CD4-positive, alpha-beta T cell treated with Interleukin-17A for 1 hour (primary cell): ENCODE measurements at regions not wholly inside any gene's neighbourhood (a gene's known extent, or its start where the extent isn't known, plus 50 kb on each side); places are given as distances from the start of the nearest gene placed in this dataset.
"Not testable (repeated sequence)": the region's sequence is repeated elsewhere in the genome, so short reads cannot be mapped to it uniquely, and the experiment has no call there.

Experiments
- DNase-seq: peaks from one replicate; pipeline ENCODE4 v3.0.0-alpha.2; 2020

DNA sequence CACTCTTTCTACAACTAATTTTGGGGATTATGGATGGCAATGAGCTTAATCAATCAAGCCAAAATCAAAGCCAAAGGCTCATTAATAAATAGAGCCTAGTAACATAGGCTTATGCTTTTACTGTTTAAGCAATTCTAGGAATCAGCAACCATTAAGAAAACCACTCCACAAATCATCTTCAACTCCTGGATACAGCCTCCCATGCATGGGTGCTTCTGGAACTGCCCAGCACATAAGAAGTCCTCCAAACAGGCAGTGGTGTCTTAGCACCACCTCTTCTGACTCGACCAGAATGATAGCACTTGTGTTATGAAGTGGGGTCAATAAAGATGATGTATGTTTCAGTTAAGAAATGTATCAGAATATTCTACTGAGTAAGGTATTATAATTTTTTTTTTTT lies 104.4 kb upstream of the SERPINE2 start:
- DNase-seq, result no peak

DNA sequence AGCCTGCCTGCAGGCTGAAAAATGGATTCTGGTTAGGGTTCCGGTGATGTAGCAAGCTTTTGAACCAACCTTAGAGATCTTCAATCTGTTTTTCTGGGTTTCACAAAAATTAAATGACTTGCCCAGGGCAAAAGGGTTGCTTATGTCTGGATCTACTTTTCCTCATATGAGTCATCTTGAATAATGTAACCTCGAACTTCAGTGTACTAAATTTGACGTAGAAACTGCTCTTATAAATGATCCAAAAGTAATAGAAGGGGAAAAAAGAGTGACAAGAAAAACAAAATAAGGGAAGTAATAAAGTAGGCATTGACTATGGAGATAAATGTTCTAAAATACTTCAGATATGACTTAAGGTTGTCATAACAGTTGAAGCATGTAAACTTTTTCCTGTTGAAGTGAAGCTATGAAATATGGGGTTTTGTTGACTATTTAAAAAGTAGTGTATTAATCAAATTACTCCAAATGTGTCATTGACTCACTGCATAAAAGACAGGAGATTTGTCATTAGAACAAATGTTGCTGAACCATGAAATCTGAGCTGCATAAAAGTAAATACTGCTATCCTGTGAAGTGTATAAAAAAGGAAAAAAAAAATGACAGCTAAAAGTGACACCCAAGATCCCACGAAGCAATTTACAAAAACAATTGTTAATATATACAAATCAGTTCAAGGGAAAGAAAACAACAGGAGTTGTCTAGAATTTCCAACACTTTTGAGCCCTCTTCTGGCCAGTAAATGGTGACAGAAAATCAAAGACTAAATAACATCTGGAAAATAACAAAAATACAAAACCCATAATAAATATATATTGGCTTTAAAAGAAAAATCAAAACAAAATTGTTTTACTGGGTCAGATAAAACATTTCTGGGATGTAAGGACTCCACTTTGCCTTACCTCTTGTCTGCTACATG lies 103.6 kb upstream of the SERPINE2 start:
- no peak for DNase-seq

DNA sequence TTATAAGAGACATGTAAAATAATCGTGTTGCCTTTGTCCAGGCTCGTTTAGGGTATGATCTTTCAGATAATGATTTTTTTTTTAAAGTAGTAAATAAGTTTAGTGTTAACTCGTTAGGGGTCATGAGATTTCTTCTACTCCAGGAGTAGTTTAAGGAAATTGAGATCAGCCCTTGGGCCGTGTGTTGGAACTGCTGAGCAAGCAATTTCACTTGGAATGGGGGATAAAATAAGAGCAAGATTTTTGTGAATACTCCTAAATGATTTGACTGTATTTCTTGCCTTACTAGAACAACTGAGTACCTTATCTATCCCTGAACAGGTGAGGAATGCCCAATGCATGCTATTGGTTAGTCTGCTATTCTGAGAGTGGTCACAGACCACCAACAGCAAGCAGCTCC lies 102.2 kb upstream of the SERPINE2 start:
- no peak for DNase-seq

DNA sequence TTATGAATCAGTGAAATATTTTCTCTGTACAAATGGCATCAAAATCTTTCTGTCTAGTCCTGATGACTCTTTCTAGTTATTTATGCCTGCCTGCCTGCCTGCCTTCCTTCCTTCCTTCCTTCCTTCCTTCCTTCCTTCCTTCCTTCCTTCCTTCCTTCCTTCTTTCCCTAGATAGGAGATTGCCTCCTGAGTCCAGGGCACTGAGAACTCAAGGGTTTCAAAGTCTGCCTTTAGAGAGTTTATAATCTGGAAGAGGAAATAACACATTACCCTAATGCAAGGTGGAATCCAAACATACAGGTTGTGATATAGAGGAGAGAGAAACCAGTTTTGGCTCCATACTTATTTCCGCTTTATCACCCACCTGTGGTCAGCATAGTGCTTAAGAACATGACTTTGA lies 98.1 kb upstream of the SERPINE2 start:
- DNase-seq, result no peak

DNA sequence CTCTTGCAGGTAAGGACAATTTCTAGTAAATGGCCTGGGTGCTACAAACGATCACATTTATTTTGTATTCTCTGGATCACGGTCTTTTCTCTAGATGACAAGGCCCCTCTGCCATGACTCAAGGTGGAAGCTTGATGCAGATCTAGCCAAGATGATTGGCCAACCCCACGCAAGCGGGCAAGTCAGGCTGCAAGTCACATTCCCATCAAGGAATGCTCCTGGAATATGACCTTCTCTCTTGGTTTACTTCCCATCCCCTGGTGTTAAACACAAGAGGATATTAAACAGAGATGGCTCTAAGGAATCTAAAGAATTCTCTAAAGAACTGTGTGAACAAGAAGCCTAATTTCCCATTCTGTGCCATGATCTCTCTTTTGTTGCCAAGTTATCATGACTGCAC lies 97.3 kb upstream of the SERPINE2 start:
- no peak for DNase-seq

GRCh38 chr2:224135881-224136280 lies 96.8 kb upstream of the SERPINE2 start:
- no peak for DNase-seq

- no peak for DNase-seq
Measured at GRCh38 chr2:224134003-224134734, 95.1 kb upstream of the SERPINE2 start.

DNA sequence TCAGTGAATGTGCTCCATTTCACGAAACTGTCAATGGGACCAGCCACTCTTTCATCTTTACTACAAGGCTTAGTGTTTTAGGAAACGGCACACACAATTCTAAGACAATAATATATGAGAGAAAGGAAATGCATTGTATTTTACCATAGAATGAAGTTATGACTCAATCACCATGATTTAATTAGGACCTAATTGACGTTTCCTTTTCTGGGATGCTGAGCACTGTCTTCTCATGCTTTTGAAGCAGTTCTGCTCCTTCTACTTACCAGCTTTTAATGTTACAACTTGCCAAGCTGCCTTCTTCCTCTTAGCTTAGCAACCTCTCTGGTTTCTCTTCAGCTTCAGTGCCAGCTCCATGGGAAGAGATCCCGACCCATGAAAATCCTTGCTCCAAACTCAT lies 94.3 kb upstream of the SERPINE2 start:
- no peak for DNase-seq

DNA sequence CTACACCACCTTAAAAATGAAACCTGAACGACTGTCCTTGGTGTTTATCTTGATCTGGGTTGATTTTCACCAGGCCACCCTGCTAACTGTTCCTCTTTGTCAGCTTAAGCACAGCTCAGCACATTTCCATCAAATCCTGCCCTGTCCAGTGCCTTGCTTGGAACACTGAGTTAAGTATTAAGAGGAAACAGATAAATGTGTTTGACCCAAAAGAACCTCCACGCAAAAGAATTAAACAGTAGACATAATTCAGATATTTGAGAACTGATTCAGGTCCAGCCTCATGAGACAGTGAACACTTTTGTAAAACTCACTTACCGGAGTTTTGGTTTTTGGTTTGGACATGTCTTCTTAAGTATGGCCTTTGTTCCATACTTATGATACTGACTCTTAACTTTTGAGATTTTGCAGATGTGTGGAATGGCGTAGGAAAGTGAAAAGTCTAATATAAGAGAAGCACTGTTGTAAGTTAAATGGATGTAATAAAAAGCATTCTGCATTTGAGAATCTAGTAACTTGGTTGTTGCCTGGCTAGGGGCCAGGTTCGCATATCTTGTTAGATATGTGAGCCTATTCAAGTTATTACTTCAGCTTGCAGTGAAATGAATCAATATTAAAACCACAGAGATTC lies 88.9 kb upstream of the SERPINE2 start:
- no peak for DNase-seq

GRCh38 chr2:224126440-224126839 lies 87.4 kb upstream of the SERPINE2 start:
- no peak for DNase-seq

- DNase-seq, result no peak
Measured at GRCh38 chr2:224126003-224126402, 86.9 kb upstream of the SERPINE2 start.

GRCh38 chr2:224122542-224122941 lies 83.5 kb upstream of the SERPINE2 start:
- no peak for DNase-seq

DNA sequence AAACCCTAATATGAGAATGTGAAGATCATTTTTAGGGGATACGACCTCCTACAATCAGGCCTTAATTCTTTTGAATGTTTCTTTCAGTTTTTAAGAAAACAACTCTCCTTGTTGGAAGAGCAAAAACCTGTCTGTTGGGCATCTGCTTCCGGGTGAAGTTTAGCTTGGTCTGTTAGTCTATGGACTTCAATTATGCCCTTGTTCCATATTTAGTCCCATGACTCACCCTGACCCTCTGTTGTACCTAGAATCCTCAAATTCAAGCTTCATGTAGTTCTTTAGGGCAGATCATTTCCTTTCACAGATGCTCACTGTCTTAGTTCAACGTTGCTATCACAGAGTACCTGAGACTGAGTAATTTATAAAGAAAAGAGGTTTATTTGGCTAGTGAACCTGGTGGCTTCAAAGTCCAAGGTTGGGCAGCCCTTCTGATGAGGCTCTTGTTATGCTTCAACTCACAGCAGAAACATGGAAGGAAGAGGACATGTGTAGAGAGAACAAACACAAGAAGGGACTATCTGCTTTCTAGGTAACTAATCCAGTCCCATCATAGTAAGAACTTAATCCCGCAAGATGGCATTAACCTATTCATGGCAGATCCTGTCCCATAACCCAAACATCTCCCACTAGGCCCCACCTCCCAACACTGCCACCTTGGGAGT lies 82.5 kb upstream of the SERPINE2 start:
- no peak for DNase-seq

DNA sequence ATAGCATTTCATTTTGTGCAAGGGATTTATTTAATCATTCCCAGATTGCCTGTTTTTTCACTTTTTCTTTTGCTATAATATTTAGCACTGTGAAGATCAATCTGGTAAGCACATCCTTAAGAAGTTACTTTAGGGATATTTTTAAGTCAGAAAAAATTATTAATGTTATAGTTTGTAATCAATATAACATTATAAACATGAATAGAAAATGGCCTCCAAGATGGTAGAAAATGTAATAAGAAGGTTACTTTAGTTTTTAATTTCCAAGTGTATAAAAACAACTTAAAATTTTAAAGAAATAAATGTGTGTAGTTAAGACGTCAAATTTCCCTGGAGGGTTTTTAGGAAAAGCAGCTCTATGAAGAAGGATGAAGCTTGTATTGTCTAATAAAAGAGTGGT lies 81.9 kb upstream of the SERPINE2 start:
- DNase-seq, result no peak

- not testable (repeated sequence) for DNase-seq
Measured at GRCh38 chr2:224119846-224120245, 80.8 kb upstream of the SERPINE2 start.

DNA sequence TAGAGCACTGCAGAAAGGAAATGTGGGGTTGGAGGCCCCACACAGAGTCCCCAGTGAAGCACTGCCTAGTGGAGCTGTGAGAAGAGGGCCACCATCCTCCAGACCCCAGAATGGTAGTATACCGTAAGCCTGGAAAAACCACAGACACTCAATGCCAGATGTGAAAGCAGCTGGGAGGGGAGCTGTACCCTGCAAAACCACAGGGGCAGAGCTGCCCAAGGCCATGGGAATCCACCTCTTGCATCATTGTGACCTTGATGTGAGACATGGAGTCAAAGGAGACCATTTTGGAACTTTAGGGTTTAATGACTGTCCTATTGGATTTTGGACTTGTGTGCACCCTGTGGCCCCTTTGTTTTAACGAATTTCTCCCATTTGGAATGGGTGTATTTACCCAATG lies 75.3 kb upstream of the SERPINE2 start:
- DNase-seq, result no peak

GRCh38 chr2:224113930-224114329 lies 74.8 kb upstream of the SERPINE2 start:
- DNase-seq, result not testable (repeated sequence)

DNA sequence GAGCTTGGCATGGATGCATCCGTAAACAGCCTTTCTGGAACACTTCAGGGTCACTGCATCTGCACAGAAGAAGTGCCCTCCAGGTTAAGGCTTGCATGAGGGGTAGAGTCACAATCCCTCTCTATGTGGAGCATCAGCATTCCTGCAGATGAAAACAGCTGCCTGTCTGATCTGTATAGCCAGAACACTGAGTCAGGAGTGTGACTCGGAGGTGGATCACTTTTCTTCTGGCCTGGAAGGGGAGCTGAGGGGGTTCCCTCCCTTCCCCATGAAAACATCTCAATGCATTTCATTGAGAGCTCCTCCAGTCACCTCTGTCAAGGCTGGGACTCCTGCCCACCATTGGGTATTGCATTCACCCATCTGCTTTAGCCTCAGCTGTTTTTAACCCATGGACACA lies 72.5 kb upstream of the SERPINE2 start:
- DNase-seq, result no peak

DNA sequence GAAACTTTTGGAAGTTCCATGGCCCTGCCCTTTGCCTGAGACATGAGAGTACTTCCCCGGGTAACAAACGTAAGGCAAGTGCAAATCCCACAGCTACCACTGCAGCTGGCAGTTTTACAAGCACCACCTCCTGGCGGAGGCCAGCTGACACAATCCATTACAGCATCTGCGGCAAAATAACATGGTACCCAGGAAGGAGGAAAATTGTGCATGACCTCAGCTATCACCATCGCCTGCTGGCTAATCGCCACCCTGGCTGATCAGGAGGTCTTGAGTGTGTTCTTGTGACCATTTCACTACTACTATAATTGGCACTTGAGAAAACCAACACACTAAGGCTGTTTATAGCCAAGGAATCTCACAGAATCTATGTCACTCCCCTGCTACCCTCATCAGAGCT lies 71.7 kb upstream of the SERPINE2 start:
- DNase-seq, result no peak

GRCh38 chr2:224109751-224110150 lies 70.7 kb upstream of the SERPINE2 start:
- DNase-seq, result no peak

DNA sequence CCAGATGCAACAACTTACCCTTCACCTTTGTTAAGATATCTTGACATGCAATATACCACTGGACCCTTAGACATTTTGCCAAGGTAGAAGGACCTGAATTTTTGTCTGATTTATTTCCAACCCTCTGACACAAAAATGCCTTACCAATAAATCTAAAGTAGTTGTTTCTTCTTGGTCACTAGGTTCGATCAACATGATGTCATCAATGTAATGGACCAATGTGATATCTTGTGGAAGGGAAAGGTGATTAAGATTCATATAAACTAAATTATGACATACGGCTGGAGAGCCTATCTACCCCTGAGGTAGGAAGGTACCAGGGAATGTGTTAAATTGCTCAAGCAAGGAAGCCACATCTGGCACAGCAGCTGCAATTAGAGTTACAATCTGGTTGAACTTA lies 67.7 kb upstream of the SERPINE2 start:
- DNase-seq, result no peak

- DNase-seq, result no peak
Measured at GRCh38 chr2:224104668-224105386, 65.7 kb upstream of the SERPINE2 start.

GRCh38 chr2:224103651-224104050 lies 64.6 kb upstream of the SERPINE2 start:
- no peak for DNase-seq
